IMR-90 (cell line): ENCODE measurements at regions not wholly inside any gene's neighbourhood (a gene's known extent, or its start where the extent isn't known, plus 50 kb on each side); places are given as distances from the start of the nearest gene placed in this dataset.

Experiments used
- ATAC-seq: fragments of 200-7000 bp; cut with Tn5 transposase; 2 replicates; pipeline ENCODE4 v1.9.1; 2020; ENCODE audit warnings: low read depth, mild to moderate bottlenecking, moderate library complexity
- BruUV-seq: library from RNA; stranded (reverse); fragments of 400-500 nt; replicated peaks from 2 replicates; lab custom pipeline; 2021; lab: Mats Ljungman, UMichigan
- CTCF ChIA-PET: fragments of 300-600 bp; formaldehyde crosslinking; extraction: SDS; loops from one replicate; lab custom pipeline; 2021; ENCODE audit warnings: antibody characterized with exemption; lab: Yijun Ruan, JAX
- POLR2A ChIA-PET: fragments of 300-600 bp; sonication (Branson Sonifier 250); formaldehyde crosslinking; loops from one replicate; lab custom pipeline; 2022; ENCODE audit warnings: antibody characterized with exemption; ENCODE audit not compliant: unreplicated experiment; lab: Charles Lee
- DNase-seq: peaks from one replicate; pipeline ENCODE4 v3.0.0; 2013
- H2AFZ ChIP-seq: replicated peaks from 2 replicates; pipeline ENCODE3; 2013; ENCODE audit warnings: low read length, mild to moderate bottlenecking; ENCODE audit not compliant: poor library complexity
- H2AK5ac ChIP-seq: 2 replicates; pipeline ENCODE4 v1.6.1; 2013; ENCODE audit warnings: low read depth, low read length, inconsistent platforms
- H2AK9ac ChIP-seq: replicated peaks from 2 replicates; pipeline ENCODE3; 2013; ENCODE audit warnings: mild to moderate bottlenecking, low read depth, low read length, moderate library complexity; ENCODE audit not compliant: poor library complexity
- H2BK120ac ChIP-seq: 2 replicates; pipeline ENCODE4 v1.6.1; 2013; ENCODE audit warnings: low read depth, low read length, inconsistent platforms
- H2BK15ac ChIP-seq: 3 replicates; pipeline ENCODE4 v1.6.1; 2013; ENCODE audit warnings: low read depth, low read length, inconsistent platforms
- H2BK20ac ChIP-seq: 2 replicates; pipeline ENCODE4 v1.6.1; 2013; ENCODE audit warnings: low read depth, mild to moderate bottlenecking, inconsistent platforms, low read length, moderate library complexity
- H2BK5ac ChIP-seq: 2 replicates; pipeline ENCODE4 v1.6.1; 2013; ENCODE audit warnings: mild to moderate bottlenecking, low read depth, low read length, inconsistent platforms; ENCODE audit not compliant: poor library complexity, severe bottlenecking
- H3K14ac ChIP-seq: replicated peaks from 2 replicates; pipeline ENCODE4 v1.6.1; 2013; ENCODE audit warnings: low read depth, low read length, inconsistent platforms
- H3K18ac ChIP-seq: 2 replicates; pipeline ENCODE4 v1.6.1; 2013; ENCODE audit warnings: low read depth, low read length, control low read depth
- H3K23ac ChIP-seq: 2 replicates; pipeline ENCODE4 v1.6.1; 2013; ENCODE audit warnings: low read depth, low read length, inconsistent platforms
- H3K27ac ChIP-seq: 2 replicates; pipeline ENCODE4 v1.5.1; 2013; ENCODE audit warnings: mild to moderate bottlenecking, control low read depth, low read length; ENCODE audit not compliant: insufficient read depth
- H3K27me3 ChIP-seq: 2 replicates; pipeline ENCODE4 v1.6.1; 2013; ENCODE audit warnings: low read length; ENCODE audit not compliant: control insufficient read depth, insufficient read depth
- H3K36me3 ChIP-seq: 2 replicates; pipeline ENCODE4 v1.6.1; 2013; ENCODE audit warnings: low read length, mixed read lengths; ENCODE audit not compliant: control insufficient read depth, insufficient read depth
- H3K4ac ChIP-seq: 2 replicates; pipeline ENCODE4 v1.6.1; 2013; ENCODE audit warnings: low read depth, low read length, inconsistent platforms
- H3K4me1 ChIP-seq: 2 replicates; pipeline ENCODE4 v1.6.1; 2013; ENCODE audit warnings: low read length, mixed read lengths; ENCODE audit not compliant: control insufficient read depth, insufficient read depth
- H3K4me2 ChIP-seq: 2 replicates; pipeline ENCODE4 v1.6.1; 2013; ENCODE audit warnings: low read depth, mild to moderate bottlenecking, control low read depth, low read length, moderate library complexity
- H3K4me3 ChIP-seq: 2 replicates; pipeline ENCODE4 v1.5.1; 2013; ENCODE audit warnings: low read depth, mild to moderate bottlenecking, control low read depth, low read length, moderate library complexity; ENCODE audit not compliant: insufficient read depth
- H3K56ac ChIP-seq: 2 replicates; pipeline ENCODE4 v1.6.1; 2013; ENCODE audit warnings: low read length, inconsistent platforms; ENCODE audit not compliant: insufficient read depth; ENCODE audit errors: extremely low read depth
- H3K79me1 ChIP-seq, 2 experiments: 2 replicates each; pipeline ENCODE4 v1.6.1; 2013; ENCODE audit warnings: low read length in 2 of 2, inconsistent platforms in 1 of 2, low read depth in 1 of 2
- H3K9ac ChIP-seq: 2 replicates; pipeline ENCODE4 v1.6.1; 2013; ENCODE audit warnings: low read depth, low read length, control low read depth
- H3K9me1 ChIP-seq: 2 replicates; pipeline ENCODE4 v1.6.1; 2013; ENCODE audit warnings: low read length, inconsistent platforms; ENCODE audit not compliant: insufficient read depth
- H3K9me3 ChIP-seq: 2 replicates; pipeline ENCODE4 v1.6.1; 2013; ENCODE audit warnings: low read length; ENCODE audit not compliant: control insufficient read depth, insufficient read depth
- H4K20me1 ChIP-seq: 2 replicates; pipeline ENCODE4 v1.6.1; 2013; ENCODE audit warnings: low read length, inconsistent platforms; ENCODE audit not compliant: insufficient read depth
- H4K5ac ChIP-seq: 2 replicates; pipeline ENCODE4 v1.6.1; 2013; ENCODE audit warnings: mild to moderate bottlenecking, low read depth, low read length, control low read depth
- H4K8ac ChIP-seq, 2 experiments: 2 replicates each; pipeline ENCODE4 v1.6.1; 2013; ENCODE audit warnings: low read depth in 2 of 2, low read length in 2 of 2, control low read depth in 1 of 2, inconsistent platforms in 1 of 2
- H4K91ac ChIP-seq: 2 replicates; pipeline ENCODE4 v1.6.1; 2013; ENCODE audit warnings: low read depth, low read length, inconsistent platforms; ENCODE audit not compliant: insufficient read depth
- CEBPB ChIP-seq: IDR thresholded peaks from 2 replicates; pipeline ENCODE4 v1.6.1; 2012; ENCODE audit warnings: low read depth, low read length, improper control_type of control experiment
- CTCF ChIP-seq: conservative IDR thresholded peaks from 2 replicates; pipeline ENCODE4 v1.5.1; 2012; ENCODE audit warnings: mild to moderate bottlenecking, low read depth, low read length, improper control_type of control experiment
- ELK1 ChIP-seq: fragments of 150-350 bp; IDR thresholded peaks from 2 replicates; pipeline ENCODE4 v1.6.1; 2016; ENCODE audit warnings: low read depth, mild to moderate bottlenecking, low read length, moderate library complexity, borderline replicate concordance
- MAZ ChIP-seq: IDR thresholded peaks from 2 replicates; pipeline ENCODE4 v1.6.1; 2012; ENCODE audit warnings: low read depth, mild to moderate bottlenecking, low read length, improper control_type of control experiment, moderate library complexity, borderline replicate concordance
- MXI1 ChIP-seq: IDR thresholded peaks from 2 replicates; pipeline ENCODE4 v1.6.1; 2012; ENCODE audit warnings: low read depth, mild to moderate bottlenecking, low read length, moderate library complexity, borderline replicate concordance
- NFE2L2 ChIP-seq: fragments of 150-350 bp; IDR thresholded peaks from 2 replicates; pipeline ENCODE4 v1.6.1; 2016; ENCODE audit warnings: low read depth, mild to moderate bottlenecking, low read length
- POLR2A ChIP-seq: IDR thresholded peaks from 2 replicates; pipeline ENCODE4 v1.6.1; 2012; ENCODE audit warnings: mild to moderate bottlenecking, low read depth, low read length
- RAD21 ChIP-seq: IDR thresholded peaks from 2 replicates; pipeline ENCODE4 v1.6.1; 2012; ENCODE audit warnings: low read length, improper control_type of control experiment
- RCOR1 ChIP-seq: IDR thresholded peaks from 2 replicates; pipeline ENCODE4 v1.6.1; 2012; ENCODE audit warnings: mild to moderate bottlenecking, low read length, improper control_type of control experiment; ENCODE audit not compliant: insufficient replicate concordance
- RFX5 ChIP-seq: IDR thresholded peaks from 2 replicates; pipeline ENCODE4 v1.8.0; 2012; ENCODE audit warnings: low read depth, mild to moderate bottlenecking, low read length, moderate library complexity
- SMC3 ChIP-seq: fragments of 150-350 bp; IDR thresholded peaks from 2 replicates; pipeline ENCODE4 v1.6.1; 2016; ENCODE audit warnings: low read depth, mild to moderate bottlenecking, antibody characterized with exemption, low read length, moderate library complexity
- WGBS, 2 experiments: methylation state at CpG; one replicate each; pipeline versions ENCODE4 v1.1.5 to v1.1.7; 2013; ENCODE audit warnings: missing lambda C conversion rate in 2 of 2; ENCODE audit not compliant: insufficient read length in 1 of 2; ENCODE audit errors: extremely low coverage in 2 of 2; 5-methylcytosine and 5-hydroxymethylcytosine counted together
- dilution Hi-C: fragments of 300-500 bp; cut with HindIII; formaldehyde crosslinking; loops from one replicate; pipeline ENCODE4 v1.14.3; 2018; ENCODE audit warnings: low sequenced_read_pairs; ENCODE audit not compliant: unreplicated experiment
- in situ Hi-C: fragments of 300-500 bp; cut with MboI; formaldehyde crosslinking; loops from 3 replicates; pipeline ENCODE4 v1.14.3; 2019; ENCODE audit warnings: low sequenced_read_pairs, inconsistent platforms, mixed read lengths
- intact Hi-C: fragments of 100-400 bp; cut with micrococcal nuclease; formaldehyde crosslinking; loops from 2 replicates; pipeline ENCODE4 v1.10.0; 2022
- TF ChIP-seq, protein P1 (sequence below): fragments of 150-350 bp; IDR thresholded peaks from 2 replicates; pipeline ENCODE4 v1.6.1; 2017; ENCODE audit warnings: mild to moderate bottlenecking, antibody characterized with exemption, low read length, low read depth

DNA sequence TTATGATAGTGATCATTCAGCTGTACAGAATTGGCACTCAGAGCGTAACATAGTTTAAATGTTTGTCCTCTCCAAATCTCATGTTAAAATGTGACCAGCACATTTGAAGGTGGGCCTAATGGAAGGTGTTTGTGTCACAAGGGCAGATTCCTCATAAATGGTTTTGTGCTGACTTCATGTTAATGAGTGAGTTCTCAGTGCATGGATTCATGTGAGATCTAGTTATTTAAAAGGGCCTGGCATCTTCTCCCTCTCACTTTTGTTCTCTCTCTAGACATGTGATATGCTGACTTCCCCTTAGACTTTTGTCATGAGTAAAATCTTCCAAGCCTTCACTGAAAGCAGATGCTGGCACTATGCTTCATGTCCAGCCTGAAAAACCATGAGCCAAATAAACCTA is 452.4 kb upstream of the PTCHD4 start:
- H3K4me1 ChIP-seq, result no peaks in the 10 kb centered on the region
- no peaks in the 10 kb centered on the region for H4K20me1 ChIP-seq
- dilution Hi-C loops (no loop called here), in situ Hi-C loops (no loop called here), intact Hi-C loops (no loop called here)
- H4K5ac ChIP-seq, result no peak overlapping the region
- H3K27ac ChIP-seq, result no peak overlapping the region
- BruUV-seq, result no TSS peak
- H3K23ac ChIP-seq, result no peak overlapping the region
- TF ChIP-seq SMC3 (no peak), RAD21 (no peak), ELK1 (no peak), RFX5 (no peak), NFE2L2 (no peak), CEBPB (no peak), MXI1 (no peak), CTCF (no peak), POLR2A (no peak), MAZ (no peak), RCOR1 (no peak)
- TF ChIP-seq, protein P1, sequence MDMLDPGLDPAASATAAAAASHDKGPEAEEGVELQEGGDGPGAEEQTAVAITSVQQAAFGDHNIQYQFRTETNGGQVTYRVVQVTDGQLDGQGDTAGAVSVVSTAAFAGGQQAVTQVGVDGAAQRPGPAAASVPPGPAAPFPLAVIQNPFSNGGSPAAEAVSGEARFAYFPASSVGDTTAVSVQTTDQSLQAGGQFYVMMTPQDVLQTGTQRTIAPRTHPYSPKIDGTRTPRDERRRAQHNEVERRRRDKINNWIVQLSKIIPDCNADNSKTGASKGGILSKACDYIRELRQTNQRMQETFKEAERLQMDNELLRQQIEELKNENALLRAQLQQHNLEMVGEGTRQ, result no peak
- H2BK20ac ChIP-seq, result no peak overlapping the region
- H2BK5ac ChIP-seq, result no peak overlapping the region
- no peaks in the 10 kb centered on the region for H3K79me1 ChIP-seq
- no peaks in the 10 kb centered on the region for H3K27me3 ChIP-seq
- no peak overlapping the region for H3K14ac ChIP-seq
- H3K9ac ChIP-seq, result no peak overlapping the region
- H2AK5ac ChIP-seq, result no peak overlapping the region
- no peak overlapping the region for H3K4ac ChIP-seq
- no peaks in the 10 kb centered on the region for H3K36me3 ChIP-seq
- no peak overlapping the region for H2BK15ac ChIP-seq
- no peaks in the 10 kb centered on the region for H3K9me1 ChIP-seq
- H3K18ac ChIP-seq, result no peak overlapping the region
- no peak overlapping the region for H2AK9ac ChIP-seq
- no peaks in the 10 kb centered on the region for H3K9me3 ChIP-seq
- no peak overlapping the region for H4K8ac ChIP-seq
- H3K4me2 ChIP-seq, result no peak overlapping the region
- ChIA-PET CTCF (no interaction called here), POLR2A (no interaction called here)
- no CpG with 5 or more reads among the region's 1 CpG for WGBS, 2 experiments
- H3K56ac ChIP-seq, result no peak overlapping the region
- no peak overlapping the region for H2AFZ ChIP-seq
- H2BK120ac ChIP-seq, result no peak overlapping the region
- no peak for ATAC-seq
- no peak overlapping the region for H4K91ac ChIP-seq
- DNase-seq, result no peak
- H3K4me3 ChIP-seq, result no peak overlapping the region
